Neuronal stem cell (in vitro differentiated cells): ENCODE measurements at regions not wholly inside any gene's neighbourhood (a gene's known extent, or its start where the extent isn't known, plus 50 kb on each side); places are given as distances from the start of the nearest gene placed in this dataset.

Experiments
- DNase-seq: peaks from one replicate; pipeline ENCODE4 v3.0.0-alpha.2; 2013; ENCODE audit warnings: low spot score
- H2AFZ ChIP-seq: one replicate; pipeline ENCODE4 v1.6.1; 2013; ENCODE audit warnings: mild to moderate bottlenecking, low read length, inconsistent platforms
- H2AK5ac ChIP-seq: 2 replicates; pipeline ENCODE4 v1.6.1; 2013; ENCODE audit warnings: low read depth, mild to moderate bottlenecking, inconsistent platforms, low read length, moderate library complexity, mixed read lengths
- H2BK120ac ChIP-seq: 2 replicates; pipeline ENCODE4 v1.6.1; 2013; ENCODE audit warnings: low read depth, mild to moderate bottlenecking, inconsistent platforms, low read length, moderate library complexity, mixed read lengths
- H2BK12ac ChIP-seq: one replicate; pipeline ENCODE4 v1.6.1; 2013; ENCODE audit warnings: low read length, inconsistent platforms
- H2BK15ac ChIP-seq: 2 replicates; pipeline ENCODE4 v1.6.1; 2013; ENCODE audit warnings: mild to moderate bottlenecking, low read length, inconsistent platforms, mixed read lengths
- H2BK5ac ChIP-seq: one replicate; pipeline ENCODE4 v1.6.1; 2013; ENCODE audit warnings: inconsistent platforms, mild to moderate bottlenecking, low read length, moderate library complexity
- H3K14ac ChIP-seq: one replicate; pipeline ENCODE4 v1.6.1; 2013; ENCODE audit warnings: low read length, inconsistent platforms
- H3K18ac ChIP-seq: 2 replicates; pipeline ENCODE4 v1.6.1; 2013; ENCODE audit warnings: low read length, inconsistent platforms
- H3K23ac ChIP-seq: 2 replicates; pipeline ENCODE4 v1.6.1; 2013; ENCODE audit warnings: low read depth, mild to moderate bottlenecking, mixed read lengths, low read length, inconsistent platforms; ENCODE audit not compliant: poor library complexity
- H3K27ac ChIP-seq: replicated peaks from 3 replicates; pipeline ENCODE4 v1.5.1; 2013; ENCODE audit warnings: low read length, inconsistent platforms
- H3K27me3 ChIP-seq, 3 experiments: 2 replicates each; pipeline ENCODE4 v1.6.1; 2013; ENCODE audit warnings: low read length in 3 of 3, mild to moderate bottlenecking in 2 of 3, inconsistent platforms in 1 of 3, low read depth in 1 of 3, mixed read lengths in 1 of 3, moderate library complexity in 1 of 3; ENCODE audit not compliant: control insufficient read depth in 3 of 3, insufficient read depth in 3 of 3
- H3K36me3 ChIP-seq, 2 donors: replicated peaks in 1 of 2; 2 replicates each; pipeline ENCODE4 v1.6.1; 2013; ENCODE audit warnings: low read length in 2 of 2; ENCODE audit not compliant: control insufficient read depth in 2 of 2, insufficient read depth in 2 of 2
- H3K4ac ChIP-seq: 2 replicates; pipeline ENCODE4 v1.6.1; 2013; ENCODE audit warnings: inconsistent platforms, mild to moderate bottlenecking, low read length, moderate library complexity
- H3K4me1 ChIP-seq, 2 donors: 1 replicate in 1 of 2; 2 replicates in 1 of 2; pipeline ENCODE4 v1.6.1; 2013; ENCODE audit warnings: low read length in 2 of 2, low read depth in 1 of 2; ENCODE audit not compliant: control insufficient read depth in 2 of 2, insufficient read depth in 1 of 2
- H3K4me2 ChIP-seq: one replicate; pipeline ENCODE4 v1.6.1; 2013; ENCODE audit warnings: mild to moderate bottlenecking, low read length, inconsistent platforms; ENCODE audit not compliant: insufficient read depth, poor library complexity, severe bottlenecking
- H3K4me3 ChIP-seq, 2 donors: 2 replicates each; pipeline ENCODE4 v1.5.1; 2013; ENCODE audit warnings: low read length in 2 of 2, mild to moderate bottlenecking in 2 of 2, inconsistent platforms in 1 of 2, moderate library complexity in 1 of 2
- H3K79me1 ChIP-seq: one replicate; pipeline ENCODE4 v1.6.1; 2013; ENCODE audit warnings: low read depth, mild to moderate bottlenecking, inconsistent platforms, low read length, moderate library complexity
- H3K9ac ChIP-seq: one replicate; pipeline ENCODE4 v1.6.1; 2013; ENCODE audit warnings: mild to moderate bottlenecking, low read depth, low read length, inconsistent platforms; ENCODE audit not compliant: poor library complexity
- H3K9me3 ChIP-seq, 2 donors: replicated peaks in 1 of 2; 2 replicates each; pipeline versions ENCODE3 to v1.6.1; 2013; ENCODE audit warnings: low read length in 2 of 2, mild to moderate bottlenecking in 2 of 2, inconsistent platforms in 1 of 2, low read depth in 1 of 2, mixed read lengths in 1 of 2, moderate library complexity in 1 of 2; ENCODE audit not compliant: control insufficient read depth in 2 of 2, insufficient read depth in 1 of 2
- H4K8ac ChIP-seq: one replicate; pipeline ENCODE4 v1.6.1; 2013; ENCODE audit warnings: low read depth, mild to moderate bottlenecking, inconsistent platforms, low read length, moderate library complexity
- H4K91ac ChIP-seq: one replicate; pipeline ENCODE4 v1.6.1; 2013; ENCODE audit warnings: low read length, low read depth, mild to moderate bottlenecking, inconsistent platforms; ENCODE audit not compliant: poor library complexity
- WGBS, 2 donors: extraction: QIAGEN DNeasy Blood & Tissue Kit; methylation state at CpG; one replicate each; pipeline ENCODE4 v1.1.7; 2013; ENCODE audit warnings: missing lambda C conversion rate in 2 of 2, mixed read lengths in 1 of 2; ENCODE audit not compliant: insufficient read length in 2 of 2, insufficient replicate concordance in 1 of 2; ENCODE audit errors: extremely low coverage in 2 of 2; 5-methylcytosine and 5-hydroxymethylcytosine counted together

- H3K79me1 ChIP-seq = no peaks in the 10 kb centered on the region
- no CpG with 5 or more reads among the region's 2 CpGs for WGBS, 2 donors
- H3K4ac ChIP-seq = no peak overlapping the region
- DNase-seq = no peak
- peaks cover 0 to 4% of the 10 kb centered on the region in 2 donors for H3K4me1 ChIP-seq
- H3K27me3 ChIP-seq = no peaks in the 10 kb centered on the region
- no peak overlapping the region for H3K4me2 ChIP-seq
- H4K91ac ChIP-seq = no peak overlapping the region
- H4K8ac ChIP-seq = no peak overlapping the region
- H3K36me3 ChIP-seq = no peaks in the 10 kb centered on the region
- H2AK5ac ChIP-seq = no peak overlapping the region
- no peak overlapping the region for H3K14ac ChIP-seq
- H2BK5ac ChIP-seq = no peak overlapping the region
- H3K4me3 ChIP-seq = no peak overlapping the region
- H3K9me3 ChIP-seq = no peaks in the 10 kb centered on the region
- H2AFZ ChIP-seq = no peak overlapping the region
- H3K9ac ChIP-seq = no peak overlapping the region
- no peak overlapping the region for H3K27ac ChIP-seq
- no peak overlapping the region for H2BK15ac ChIP-seq
- peak overlapping the region; percentile 89 for H2BK12ac ChIP-seq
- H3K23ac ChIP-seq = no peak overlapping the region
- H3K18ac ChIP-seq = peak overlapping the region; percentile 61
- H2BK120ac ChIP-seq = no peak overlapping the region
Measured at GRCh38 chr14:53525608-53526007, 372.5 kb upstream of the DDHD1 start.

GRCh38 chr14:53524391-53524790 lies 371.3 kb upstream of the DDHD1 start:
- no peak overlapping the region for H4K91ac ChIP-seq
- no peak overlapping the region for H3K4ac ChIP-seq
- H3K27me3 ChIP-seq = no peaks in the 10 kb centered on the region
- WGBS, 2 donors = no CpG with 5 or more reads among the region's 4 CpGs
- peaks cover 2 to 4% of the 10 kb centered on the region in 2 donors for H3K4me1 ChIP-seq
- no peaks in the 10 kb centered on the region for H3K79me1 ChIP-seq
- H3K36me3 ChIP-seq = no peaks in the 10 kb centered on the region
- no peak overlapping the region for H2AK5ac ChIP-seq
- no peak overlapping the region for H3K14ac ChIP-seq
- no peaks in the 10 kb centered on the region for H3K9me3 ChIP-seq
- H4K8ac ChIP-seq = no peak overlapping the region
- no peak overlapping the region for H3K4me3 ChIP-seq
- H2AFZ ChIP-seq = no peak overlapping the region
- H3K27ac ChIP-seq = no peak overlapping the region
- no peak for DNase-seq
- H2BK120ac ChIP-seq = no peak overlapping the region
- no peak overlapping the region for H2BK5ac ChIP-seq
- H3K4me2 ChIP-seq = no peak overlapping the region
- H2BK15ac ChIP-seq = no peak overlapping the region
- no peak overlapping the region for H2BK12ac ChIP-seq
- no peak overlapping the region for H3K9ac ChIP-seq
- no peak overlapping the region for H3K18ac ChIP-seq
- H3K23ac ChIP-seq = no peak overlapping the region

GRCh38 chr14:53523226-53523625 lies 370.1 kb upstream of the DDHD1 start:
- Histone ChIP-seq H3K27ac (no peak overlapping the region), H2AK5ac (no peak overlapping the region), H2BK120ac (no peak overlapping the region), H3K14ac (no peak overlapping the region), H3K9me3 (no peaks in the 10 kb centered on the region), H2BK15ac (no peak overlapping the region), H3K4me3 (no peak overlapping the region), H3K36me3 (no peaks in the 10 kb centered on the region), H2AFZ (no peak overlapping the region), H3K4me1 (peaks cover 3 to 4% of the 10 kb centered on the region in 2 donors), H2BK12ac (no peak overlapping the region), H3K4me2 (no peak overlapping the region), H2BK5ac (no peak overlapping the region), H3K18ac (no peak overlapping the region), H3K9ac (no peak overlapping the region), H3K23ac (no peak overlapping the region), H4K8ac (no peak overlapping the region), H3K79me1 (no peaks in the 10 kb centered on the region), H3K27me3 (no peaks in the 10 kb centered on the region), H4K91ac (no peak overlapping the region), H3K4ac (no peak overlapping the region)
- no peak for DNase-seq
- no CpG with 5 or more reads among the region's 3 CpGs for WGBS, 2 donors

GRCh38 chr14:53520078-53520928 lies 367.2 kb upstream of the DDHD1 start:
- no peak overlapping the region for H2AFZ ChIP-seq
- H3K9ac ChIP-seq = no peak overlapping the region
- H3K79me1 ChIP-seq = no peaks in the 10 kb centered on the region
- H3K27ac ChIP-seq = no peak overlapping the region
- no peak overlapping the region for H3K23ac ChIP-seq
- no CpG with 5 or more reads among the region's 7 CpGs for WGBS, 2 donors
- H3K4ac ChIP-seq = no peak overlapping the region
- no peak for DNase-seq
- no peak overlapping the region for H3K18ac ChIP-seq
- H2AK5ac ChIP-seq = no peak overlapping the region
- no peaks in the 10 kb centered on the region for H3K36me3 ChIP-seq
- no peaks in the 10 kb centered on the region for H3K27me3 ChIP-seq
- no peak overlapping the region for H4K8ac ChIP-seq
- H3K14ac ChIP-seq = no peak overlapping the region
- no peak overlapping the region for H4K91ac ChIP-seq
- H3K4me1 ChIP-seq = peaks cover 0 to 3% of the 10 kb centered on the region in 2 donors
- H3K4me3 ChIP-seq = no peak overlapping the region
- no peak overlapping the region for H2BK15ac ChIP-seq
- no peaks in the 10 kb centered on the region for H3K9me3 ChIP-seq
- H3K4me2 ChIP-seq = no peak overlapping the region
- H2BK5ac ChIP-seq = no peak overlapping the region
- no peak overlapping the region for H2BK12ac ChIP-seq
- no peak overlapping the region for H2BK120ac ChIP-seq
